IMR-90 (cell line): ENCODE measurements at regions not wholly inside any gene's neighbourhood (a gene's known extent, or its start where the extent isn't known, plus 50 kb on each side); places are given as distances from the start of the nearest gene placed in this dataset.

Experiments
- ATAC-seq: fragments of 200-7000 bp; cut with Tn5 transposase; 2 replicates; pipeline ENCODE4 v1.9.1; 2020; ENCODE audit warnings: low read depth, mild to moderate bottlenecking, moderate library complexity
- BruUV-seq: library from RNA; stranded (reverse); fragments of 400-500 nt; replicated peaks from 2 replicates; lab custom pipeline; 2021; lab: Mats Ljungman, UMichigan
- CTCF ChIA-PET: fragments of 300-600 bp; formaldehyde crosslinking; extraction: SDS; loops from one replicate; lab custom pipeline; 2021; ENCODE audit warnings: antibody characterized with exemption; lab: Yijun Ruan, JAX
- POLR2A ChIA-PET: fragments of 300-600 bp; sonication (Branson Sonifier 250); formaldehyde crosslinking; loops from one replicate; lab custom pipeline; 2022; ENCODE audit warnings: antibody characterized with exemption; ENCODE audit not compliant: unreplicated experiment; lab: Charles Lee
- DNase-seq: peaks from one replicate; pipeline ENCODE4 v3.0.0; 2013
- H2AFZ ChIP-seq: replicated peaks from 2 replicates; pipeline ENCODE3; 2013; ENCODE audit warnings: low read length, mild to moderate bottlenecking; ENCODE audit not compliant: poor library complexity
- H2AK5ac ChIP-seq: 2 replicates; pipeline ENCODE4 v1.6.1; 2013; ENCODE audit warnings: low read depth, low read length, inconsistent platforms
- H2AK9ac ChIP-seq: replicated peaks from 2 replicates; pipeline ENCODE3; 2013; ENCODE audit warnings: mild to moderate bottlenecking, low read depth, low read length, moderate library complexity; ENCODE audit not compliant: poor library complexity
- H2BK120ac ChIP-seq: 2 replicates; pipeline ENCODE4 v1.6.1; 2013; ENCODE audit warnings: low read depth, low read length, inconsistent platforms
- H2BK15ac ChIP-seq: 3 replicates; pipeline ENCODE4 v1.6.1; 2013; ENCODE audit warnings: low read depth, low read length, inconsistent platforms
- H2BK20ac ChIP-seq: 2 replicates; pipeline ENCODE4 v1.6.1; 2013; ENCODE audit warnings: low read depth, mild to moderate bottlenecking, inconsistent platforms, low read length, moderate library complexity
- H2BK5ac ChIP-seq: 2 replicates; pipeline ENCODE4 v1.6.1; 2013; ENCODE audit warnings: mild to moderate bottlenecking, low read depth, low read length, inconsistent platforms; ENCODE audit not compliant: poor library complexity, severe bottlenecking
- H3K14ac ChIP-seq: replicated peaks from 2 replicates; pipeline ENCODE4 v1.6.1; 2013; ENCODE audit warnings: low read depth, low read length, inconsistent platforms
- H3K18ac ChIP-seq: 2 replicates; pipeline ENCODE4 v1.6.1; 2013; ENCODE audit warnings: low read depth, low read length, control low read depth
- H3K23ac ChIP-seq: 2 replicates; pipeline ENCODE4 v1.6.1; 2013; ENCODE audit warnings: low read depth, low read length, inconsistent platforms
- H3K27ac ChIP-seq: 2 replicates; pipeline ENCODE4 v1.5.1; 2013; ENCODE audit warnings: mild to moderate bottlenecking, control low read depth, low read length; ENCODE audit not compliant: insufficient read depth
- H3K27me3 ChIP-seq: 2 replicates; pipeline ENCODE4 v1.6.1; 2013; ENCODE audit warnings: low read length; ENCODE audit not compliant: control insufficient read depth, insufficient read depth
- H3K36me3 ChIP-seq: 2 replicates; pipeline ENCODE4 v1.6.1; 2013; ENCODE audit warnings: low read length, mixed read lengths; ENCODE audit not compliant: control insufficient read depth, insufficient read depth
- H3K4ac ChIP-seq: 2 replicates; pipeline ENCODE4 v1.6.1; 2013; ENCODE audit warnings: low read depth, low read length, inconsistent platforms
- H3K4me1 ChIP-seq: 2 replicates; pipeline ENCODE4 v1.6.1; 2013; ENCODE audit warnings: low read length, mixed read lengths; ENCODE audit not compliant: control insufficient read depth, insufficient read depth
- H3K4me2 ChIP-seq: 2 replicates; pipeline ENCODE4 v1.6.1; 2013; ENCODE audit warnings: low read depth, mild to moderate bottlenecking, control low read depth, low read length, moderate library complexity
- H3K4me3 ChIP-seq: 2 replicates; pipeline ENCODE4 v1.5.1; 2013; ENCODE audit warnings: low read depth, mild to moderate bottlenecking, control low read depth, low read length, moderate library complexity; ENCODE audit not compliant: insufficient read depth
- H3K56ac ChIP-seq: 2 replicates; pipeline ENCODE4 v1.6.1; 2013; ENCODE audit warnings: low read length, inconsistent platforms; ENCODE audit not compliant: insufficient read depth; ENCODE audit errors: extremely low read depth
- H3K79me1 ChIP-seq, 2 experiments: 2 replicates each; pipeline ENCODE4 v1.6.1; 2013; ENCODE audit warnings: low read length in 2 of 2, inconsistent platforms in 1 of 2, low read depth in 1 of 2
- H3K9ac ChIP-seq: 2 replicates; pipeline ENCODE4 v1.6.1; 2013; ENCODE audit warnings: low read depth, low read length, control low read depth
- H3K9me1 ChIP-seq: 2 replicates; pipeline ENCODE4 v1.6.1; 2013; ENCODE audit warnings: low read length, inconsistent platforms; ENCODE audit not compliant: insufficient read depth
- H3K9me3 ChIP-seq: 2 replicates; pipeline ENCODE4 v1.6.1; 2013; ENCODE audit warnings: low read length; ENCODE audit not compliant: control insufficient read depth, insufficient read depth
- H4K20me1 ChIP-seq: 2 replicates; pipeline ENCODE4 v1.6.1; 2013; ENCODE audit warnings: low read length, inconsistent platforms; ENCODE audit not compliant: insufficient read depth
- H4K5ac ChIP-seq: 2 replicates; pipeline ENCODE4 v1.6.1; 2013; ENCODE audit warnings: mild to moderate bottlenecking, low read depth, low read length, control low read depth
- H4K8ac ChIP-seq, 2 experiments: 2 replicates each; pipeline ENCODE4 v1.6.1; 2013; ENCODE audit warnings: low read depth in 2 of 2, low read length in 2 of 2, control low read depth in 1 of 2, inconsistent platforms in 1 of 2
- H4K91ac ChIP-seq: 2 replicates; pipeline ENCODE4 v1.6.1; 2013; ENCODE audit warnings: low read depth, low read length, inconsistent platforms; ENCODE audit not compliant: insufficient read depth
- CEBPB ChIP-seq: IDR thresholded peaks from 2 replicates; pipeline ENCODE4 v1.6.1; 2012; ENCODE audit warnings: low read depth, low read length, improper control_type of control experiment
- RAD21 ChIP-seq: IDR thresholded peaks from 2 replicates; pipeline ENCODE4 v1.6.1; 2012; ENCODE audit warnings: low read length, improper control_type of control experiment
- dilution Hi-C: fragments of 300-500 bp; cut with HindIII; formaldehyde crosslinking; loops from one replicate; pipeline ENCODE4 v1.14.3; 2018; ENCODE audit warnings: low sequenced_read_pairs; ENCODE audit not compliant: unreplicated experiment
- in situ Hi-C: fragments of 300-500 bp; cut with MboI; formaldehyde crosslinking; loops from 3 replicates; pipeline ENCODE4 v1.14.3; 2019; ENCODE audit warnings: low sequenced_read_pairs, inconsistent platforms, mixed read lengths
- intact Hi-C: fragments of 100-400 bp; cut with micrococcal nuclease; formaldehyde crosslinking; loops from 2 replicates; pipeline ENCODE4 v1.10.0; 2022

GRCh38 chr14:35931346-35931745, 105.2 kb downstream of the BRMS1L start:
- ChIA-PET POLR2A (no interaction called here), CTCF (interaction anchor here (0.6 kb wide), 1 partner anchor 304 kb away, joined by 3 read pairs; no protein-coding TSS in a partner anchor)
- Histone ChIP-seq H2AK5ac (no peak overlapping the region), H3K27ac (no peak overlapping the region), H3K56ac (no peak overlapping the region), H2BK5ac (no peak overlapping the region), H2AFZ (no peak overlapping the region), H3K27me3 (peaks cover 1% of the 10 kb centered on the region; the same call in 1 of the 2 replicates), H4K20me1 (no peaks in the 10 kb centered on the region), H3K4me1 (no peaks in the 10 kb centered on the region), H2BK120ac (no peak overlapping the region), H4K91ac (no peak overlapping the region), H3K9me1 (no peaks in the 10 kb centered on the region), H3K4me3 (no peak overlapping the region), H3K79me1 (no peaks in the 10 kb centered on the region), H2BK15ac (no peak overlapping the region), H3K23ac (no peak overlapping the region), H2AK9ac (no peak overlapping the region), H3K14ac (no peak overlapping the region), H3K4me2 (no peak overlapping the region), H4K5ac (no peak overlapping the region), H4K8ac (no peak overlapping the region), H3K9me3 (no peaks in the 10 kb centered on the region), H2BK20ac (no peak overlapping the region), H3K36me3 (no peaks in the 10 kb centered on the region), H3K18ac (no peak overlapping the region), H3K4ac (no peak overlapping the region), H3K9ac (no peak overlapping the region)
- dilution Hi-C loops = no loop called here
- no TSS peak for BruUV-seq
- ATAC-seq (no peak), DNase-seq (no peak)
- peak; percentile 58 for TF ChIP-seq CEBPB
- TF ChIP-seq RAD21 = no peak
- in situ Hi-C loops = no loop called here
- intact Hi-C loops = no loop called here
